NOMO-1 treated with DMSO at 0.1 percent for 48 hours (cell line): ENCODE measurements at regions not wholly inside any gene's neighbourhood (a gene's known extent, or its start where the extent isn't known, plus 50 kb on each side); places are given as distances from the start of the nearest gene placed in this dataset.
A peak's percentile ranks its signal among the peaks of the same experiment; 100 is the strongest.
"Not testable (repeated sequence)": the region's sequence is repeated elsewhere in the genome, so short reads cannot be mapped to it uniquely, and the experiment has no call there.

Source experiments
- DNase-seq: peaks from one replicate; lab custom pipeline; 2025; ENCODE audit not compliant: unreplicated experiment; lab: John Stamatoyannopoulos, UW

- DNase-seq, result no peak
Observed at GRCh38 chr2:234699456-234699855, 202.6 kb upstream of the ARL4C start.

GRCh38 chr2:234697300-234697876 lies 200.5 kb upstream of the ARL4C start:
- not testable (repeated sequence) for DNase-seq

GRCh38 chr2:234695981-234696380 lies 199.1 kb upstream of the ARL4C start:
- no peak for DNase-seq

- DNase-seq, result no peak
Observed at GRCh38 chr2:234694244-234695013, 197.5 kb upstream of the ARL4C start.

- not testable (repeated sequence) for DNase-seq
Observed at GRCh38 chr2:234693681-234694190, 196.9 kb upstream of the ARL4C start.

GRCh38 chr2:234693191-234693590 lies 196.3 kb upstream of the ARL4C start:
- DNase-seq, result not testable (repeated sequence)

- no peak for DNase-seq
Observed at GRCh38 chr2:234691968-234692955, 195.4 kb upstream of the ARL4C start.

- DNase-seq, result no peak
Observed at GRCh38 chr2:234691214-234691575, 194.3 kb upstream of the ARL4C start.

- peak; percentile 75 for DNase-seq
Observed at GRCh38 chr2:234690569-234691213, 193.8 kb upstream of the ARL4C start.

GRCh38 chr2:234689911-234690379 lies 193.1 kb upstream of the ARL4C start:
- no peak for DNase-seq

- DNase-seq, result no peak
Observed at GRCh38 chr2:234687718-234688475, 191.0 kb upstream of the ARL4C start.

GRCh38 chr2:234686088-234686890 lies 189.4 kb upstream of the ARL4C start:
- DNase-seq, result no peak

- peak; percentile 9 for DNase-seq
Observed at GRCh38 chr2:234684466-234684865, 187.6 kb upstream of the ARL4C start.

- no peak for DNase-seq
Observed at GRCh38 chr2:234683950-234684349, 187.1 kb upstream of the ARL4C start.

GRCh38 chr2:234682492-234683228 lies 185.8 kb upstream of the ARL4C start:
- no peak for DNase-seq

- DNase-seq, result no peak
Observed at GRCh38 chr2:234680688-234681619, 184.1 kb upstream of the ARL4C start.
